ENCODE measurements at regions not wholly inside any gene's neighbourhood (a gene's known extent, or its start where the extent isn't known, plus 50 kb on each side); places are given as distances from the start of the nearest gene placed in this dataset.

GRCh38 chr21:21921410-21922232, 923.4 kb downstream of the NCAM2 start:
- no peak for DNase-seq
- H3K27ac ChIP-seq, result no peak overlapping the region
- no peaks in the 10 kb centered on the region for H3K4me1 ChIP-seq
- no peaks in the 10 kb centered on the region for H3K36me3 ChIP-seq
- no peak overlapping the region for H3K4me3 ChIP-seq
- TF ChIP-seq POLR2A (IDR thresholded peaks at IDR 0.05), result no peak
- peak in 3 of 6 experiments; percentile 15 to 36 (median 26) for TF ChIP-seq CTCF (IDR thresholded peaks at IDR 0.05)
- peaks cover 0 to 6% (median 0%) of the 10 kb centered on the region in 4 donors for H3K9me3 ChIP-seq
- no peaks in the 10 kb centered on the region for H3K27me3 ChIP-seq

- H3K36me3 ChIP-seq, result no peaks in the 10 kb centered on the region
- no peak for TF ChIP-seq POLR2A (IDR thresholded peaks at IDR 0.05)
- TF ChIP-seq CTCF (IDR thresholded peaks at IDR 0.05), result no peak
- H3K4me3 ChIP-seq, result no peak overlapping the region
- H3K4me1 ChIP-seq, result no peaks in the 10 kb centered on the region
- DNase-seq, result no peak
- no peaks in the 10 kb centered on the region for H3K9me3 ChIP-seq
- no peak overlapping the region for H3K27ac ChIP-seq
- H3K27me3 ChIP-seq, result no peaks in the 10 kb centered on the region
Measured at GRCh38 chr21:21929226-21929625, 931.0 kb downstream of the NCAM2 start.

GRCh38 chr21:21929789-21930188, 931.6 kb downstream of the NCAM2 start:
- TF ChIP-seq CTCF (IDR thresholded peaks at IDR 0.05) (no peak), POLR2A (IDR thresholded peaks at IDR 0.05) (no peak)
- H3K27me3 ChIP-seq, result no peaks in the 10 kb centered on the region
- no peaks in the 10 kb centered on the region for H3K36me3 ChIP-seq
- no peak overlapping the region for H3K4me3 ChIP-seq
- no peaks in the 10 kb centered on the region for H3K4me1 ChIP-seq
- H3K9me3 ChIP-seq, result no peaks in the 10 kb centered on the region
- DNase-seq, result no peak
- H3K27ac ChIP-seq, result no peak overlapping the region

GRCh38 chr21:21952566-21952965, 954.4 kb downstream of the NCAM2 start:
- H3K4me3 ChIP-seq, result no peak overlapping the region
- TF ChIP-seq CTCF (IDR thresholded peaks at IDR 0.05) (no peak), POLR2A (IDR thresholded peaks at IDR 0.05) (no peak)
- no peaks in the 10 kb centered on the region for H3K9me3 ChIP-seq
- H3K36me3 ChIP-seq, result no peaks in the 10 kb centered on the region
- H3K27ac ChIP-seq, result no peak overlapping the region
- DNase-seq, result no peak
- no peaks in the 10 kb centered on the region for H3K27me3 ChIP-seq
- no peaks in the 10 kb centered on the region for H3K4me1 ChIP-seq

- no peak overlapping the region for H3K4me3 ChIP-seq
- no peaks in the 10 kb centered on the region for H3K27me3 ChIP-seq
- no peaks in the 10 kb centered on the region for H3K36me3 ChIP-seq
- H3K4me1 ChIP-seq, result no peaks in the 10 kb centered on the region
- no peaks in the 10 kb centered on the region for H3K9me3 ChIP-seq
- TF ChIP-seq CTCF (IDR thresholded peaks at IDR 0.05) (no peak), POLR2A (IDR thresholded peaks at IDR 0.05) (no peak)
- no peak for DNase-seq
- no peak overlapping the region for H3K27ac ChIP-seq
Measured at GRCh38 chr21:21955204-21955603, 957.0 kb downstream of the NCAM2 start.

Measured in Peyer's patch (tissue), 4 donors.